Caki2 (cell line): ENCODE measurements at regions not wholly inside any gene's neighbourhood (a gene's known extent, or its start where the extent isn't known, plus 50 kb on each side); places are given as distances from the start of the nearest gene placed in this dataset.
"Not testable (repeated sequence)": the region's sequence is repeated elsewhere in the genome, so short reads cannot be mapped to it uniquely, and the experiment has no call there.

ENCODE experiments used
- DNase-seq: peaks from one replicate; pipeline ENCODE4 v3.0.0-alpha.2; 2015; ENCODE audit warnings: low read depth
- in situ Hi-C: cut with HindIII; loops from 2 replicates; pipeline ENCODE4 v1.10.0; 2016; ENCODE audit warnings: low sequenced_read_pairs, low pct_unique_long_range_greater_than_20kb, mixed read lengths

DNA sequence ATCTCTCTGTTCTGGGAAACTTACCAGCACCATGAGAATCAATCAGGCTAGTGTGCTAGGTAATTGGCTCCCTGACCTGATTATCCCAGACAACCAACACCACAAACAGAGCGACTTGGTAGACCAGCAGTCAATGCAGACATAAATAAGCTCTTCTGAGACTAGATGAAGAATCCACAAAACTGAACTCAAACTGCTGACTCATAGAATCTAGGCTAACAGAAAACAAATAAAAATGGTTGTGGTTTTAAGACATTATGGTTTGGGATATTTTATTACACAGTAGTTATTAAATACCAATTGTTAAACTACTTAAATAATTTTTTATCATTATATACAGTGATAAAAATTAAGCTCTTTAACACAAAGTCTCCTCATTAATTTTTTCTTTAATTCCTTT is 535.7 kb downstream of the COL11A1 start:
- in situ Hi-C loops = no loop called here
- DNase-seq = no peak

DNA sequence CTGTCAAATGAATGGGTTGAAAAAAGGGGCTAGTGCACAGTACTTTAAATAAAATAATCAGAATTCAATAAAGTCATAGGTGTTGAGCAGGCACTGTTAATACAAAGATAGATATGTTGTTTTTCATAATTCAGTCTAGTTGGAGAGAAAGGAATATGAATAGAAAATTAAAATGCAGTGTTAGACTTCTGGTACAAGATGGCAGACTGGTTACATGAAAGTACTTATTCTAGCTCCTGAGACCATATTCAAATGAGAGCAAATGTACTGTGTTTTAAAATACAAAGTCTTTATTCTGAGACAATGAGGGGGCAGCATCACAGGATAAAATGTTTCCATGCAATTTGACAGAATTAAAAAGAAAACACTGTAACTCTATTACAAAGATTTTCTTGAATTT is 542.1 kb downstream of the COL11A1 start:
- in situ Hi-C loops = no loop called here
- DNase-seq = no peak

DNA sequence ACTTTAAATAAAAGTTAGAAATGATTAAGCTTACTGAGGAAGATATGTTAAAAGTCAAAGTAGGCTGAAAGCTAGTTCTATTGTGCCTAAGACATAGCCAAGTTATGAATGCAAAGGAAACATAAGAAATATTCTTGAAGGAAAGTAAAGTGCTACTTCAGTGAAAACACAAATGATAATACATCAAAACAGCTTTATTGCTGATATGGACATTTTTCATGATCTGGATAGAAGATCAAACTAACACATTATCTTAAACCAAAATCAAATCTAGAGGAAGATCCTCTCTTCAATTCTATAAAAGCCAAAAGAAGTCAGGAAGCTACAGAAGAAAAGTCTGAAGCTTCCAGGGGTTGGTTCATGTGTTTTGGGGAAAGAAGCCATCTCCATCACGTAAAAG is 545.9 kb downstream of the COL11A1 start:
- in situ Hi-C loops = no loop called here
- no peak for DNase-seq

- in situ Hi-C loops = no loop called here
- DNase-seq = peak; percentile 2
These were observed 554.1 kb upstream of the OLFM3 start for GRCh38 chr1:102550729-102551384.

DNA sequence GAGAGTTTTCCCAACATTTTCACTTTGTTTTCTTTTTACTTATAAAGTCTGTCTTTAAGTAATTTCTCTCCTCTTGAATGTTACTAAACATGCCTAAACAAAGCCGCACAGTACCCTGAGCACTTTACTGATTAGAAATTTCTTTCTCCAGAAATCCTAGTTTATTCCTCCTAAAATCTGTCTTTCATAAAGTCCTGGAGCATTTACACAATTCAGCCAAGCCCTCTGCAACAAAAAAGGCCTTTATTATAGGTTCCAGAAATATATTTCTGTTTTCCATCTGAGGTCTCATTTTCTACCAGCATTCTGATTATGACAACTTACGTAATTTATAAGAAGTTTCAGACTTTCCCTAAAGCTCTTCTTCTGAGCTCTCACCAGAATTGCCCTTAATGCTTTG is 549.5 kb upstream of the OLFM3 start:
- DNase-seq = no peak
- in situ Hi-C loops = no loop called here

GRCh38 chr1:102535829-102536505 is 539.2 kb upstream of the OLFM3 start:
- no peak for DNase-seq
- in situ Hi-C loops = no loop called here

- in situ Hi-C loops = no loop called here
- no peak for DNase-seq
These were observed 534.3 kb upstream of the OLFM3 start for GRCh38 chr1:102531036-102531435.

DNA sequence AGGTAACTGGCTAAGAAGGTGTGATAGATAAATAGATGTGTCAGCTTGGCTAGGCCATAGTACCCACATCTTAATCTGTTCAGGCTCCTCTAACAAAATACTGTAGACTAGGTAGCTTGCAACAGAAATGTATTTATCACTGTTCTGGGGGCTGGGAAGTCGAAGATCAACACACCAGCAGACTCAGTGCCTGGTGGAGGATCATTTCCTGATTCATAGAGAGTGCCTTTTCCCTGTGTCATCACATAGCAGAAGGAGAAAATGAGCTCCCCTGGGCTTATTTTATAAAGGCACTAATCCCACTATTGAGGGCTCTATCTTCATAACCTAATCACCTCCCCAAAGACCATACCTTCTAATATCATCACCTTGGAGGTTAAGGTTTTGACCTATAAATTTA is 532.7 kb upstream of the OLFM3 start:
- DNase-seq = no peak

DNA sequence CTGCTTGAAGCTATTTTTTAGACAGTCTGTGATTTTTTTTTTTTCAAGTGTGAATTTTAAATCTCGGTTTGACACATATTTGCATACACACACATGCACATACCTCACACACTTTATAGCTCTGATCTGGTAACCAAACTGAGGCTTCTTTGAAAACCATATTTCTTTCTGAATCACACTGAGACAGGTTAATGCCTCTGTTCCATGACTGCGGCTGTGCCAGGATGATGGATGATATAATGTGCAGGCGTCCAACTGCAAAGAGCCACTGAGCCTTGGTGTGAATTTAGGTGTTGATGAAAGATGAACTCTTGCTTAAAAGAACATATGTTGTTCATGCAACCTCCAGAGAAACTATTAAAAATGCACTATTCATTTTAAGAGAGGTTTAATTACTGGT is 504.0 kb upstream of the OLFM3 start:
- in situ Hi-C loops = no loop called here
- DNase-seq = no peak

More for the DNA sequence above, 532.7 kb upstream of the OLFM3 start:
- in situ Hi-C loops = no loop called here

GRCh38 chr1:102498929-102499328 is 502.2 kb upstream of the OLFM3 start:
- in situ Hi-C loops = no loop called here
- DNase-seq = no peak

DNA sequence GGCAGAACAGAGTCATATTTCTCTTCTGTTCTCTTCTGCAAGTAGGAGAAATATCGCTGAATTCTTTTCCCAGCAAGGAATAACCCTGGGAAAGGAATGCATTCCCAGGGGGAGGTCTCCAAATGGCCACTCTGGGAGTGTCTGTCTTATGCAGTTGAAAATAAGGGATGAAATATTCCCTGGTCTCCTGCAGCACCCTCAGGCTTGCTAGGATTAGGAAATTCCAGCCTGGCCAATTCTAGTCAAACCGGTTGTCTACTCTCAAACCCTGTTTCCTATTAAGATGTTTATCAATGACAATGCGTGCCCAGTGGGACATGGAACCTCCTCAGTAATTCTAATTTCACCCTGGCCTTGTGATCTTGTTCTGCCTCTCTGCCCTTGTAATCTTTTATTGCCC is 501.1 kb upstream of the OLFM3 start:
- in situ Hi-C loops = not testable (repeated sequence)
- peak; percentile 9 for DNase-seq

DNA sequence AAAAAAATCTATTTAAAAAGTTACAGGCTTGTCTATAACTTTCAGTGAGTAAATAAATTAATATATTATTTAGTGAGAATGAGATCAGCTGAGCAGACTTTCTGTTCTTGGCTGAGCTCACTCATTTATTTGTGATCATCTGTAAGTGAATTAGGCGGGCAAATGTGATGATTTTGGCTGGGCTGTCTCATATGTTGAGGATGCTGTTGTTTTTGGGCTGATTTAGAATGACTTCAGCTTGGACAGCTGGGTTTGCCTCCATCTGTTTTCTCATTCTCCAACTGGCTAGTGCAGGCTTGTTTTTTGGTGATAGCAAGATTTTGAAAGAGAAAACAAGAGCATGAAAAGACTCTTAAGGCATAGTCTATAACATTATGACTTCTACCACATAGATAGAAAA is 475.8 kb upstream of the OLFM3 start:
- in situ Hi-C loops = no loop called here
- no peak for DNase-seq

GRCh38 chr1:102470767-102471166 is 474.0 kb upstream of the OLFM3 start:
- DNase-seq = no peak
- in situ Hi-C loops = no loop called here

- in situ Hi-C loops = no loop called here
- DNase-seq = no peak
These were observed 469.8 kb upstream of the OLFM3 start for GRCh38 chr1:102466487-102466886.

DNA sequence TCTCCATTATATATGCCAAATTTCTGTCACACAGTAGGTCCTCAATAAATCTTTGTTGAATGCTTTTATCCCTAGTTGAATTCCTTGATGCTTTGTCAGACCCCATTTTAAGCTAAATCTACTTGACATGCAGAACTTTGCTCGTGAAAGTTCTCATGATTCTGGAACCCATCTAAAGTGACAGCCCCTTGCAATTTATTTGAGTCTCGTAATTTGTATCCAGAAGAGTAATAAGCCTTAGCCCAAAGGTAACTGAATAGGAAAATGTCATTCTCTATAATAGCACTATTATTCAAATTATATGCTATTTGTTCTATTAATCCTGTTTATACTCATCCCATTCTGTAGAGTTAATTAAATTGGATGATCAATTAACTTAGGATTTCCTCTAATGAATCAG is 466.6 kb upstream of the OLFM3 start:
- in situ Hi-C loops = no loop called here
- no peak for DNase-seq

GRCh38 chr1:102442317-102442716 is 445.6 kb upstream of the OLFM3 start:
- DNase-seq, in situ Hi-C loops: not testable (repeated sequence)

DNA sequence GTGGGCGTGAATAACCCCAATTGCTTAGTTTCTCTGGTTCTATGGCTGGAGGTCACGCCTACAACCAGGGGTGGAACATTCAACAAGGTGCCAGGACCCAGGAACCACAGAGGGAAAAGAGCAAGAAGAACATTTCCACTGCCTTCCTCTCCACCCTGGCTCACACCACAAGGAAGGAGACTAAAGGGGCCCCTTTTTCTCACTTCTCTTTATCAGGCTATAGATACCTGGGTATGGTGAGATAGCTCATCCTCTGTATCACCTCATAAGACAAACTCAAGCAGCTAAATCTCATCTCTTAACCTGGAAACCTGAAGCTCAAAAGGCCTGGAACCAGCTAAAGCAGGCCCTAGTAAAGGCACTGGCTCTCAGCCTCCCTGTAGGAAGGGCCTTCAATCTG is 438.8 kb upstream of the OLFM3 start:
- in situ Hi-C loops = no loop called here
- no peak for DNase-seq

- in situ Hi-C loops = no loop called here
- DNase-seq = peak; percentile 1
These were observed 437.7 kb upstream of the OLFM3 start for GRCh38 chr1:102434421-102434820.

DNA sequence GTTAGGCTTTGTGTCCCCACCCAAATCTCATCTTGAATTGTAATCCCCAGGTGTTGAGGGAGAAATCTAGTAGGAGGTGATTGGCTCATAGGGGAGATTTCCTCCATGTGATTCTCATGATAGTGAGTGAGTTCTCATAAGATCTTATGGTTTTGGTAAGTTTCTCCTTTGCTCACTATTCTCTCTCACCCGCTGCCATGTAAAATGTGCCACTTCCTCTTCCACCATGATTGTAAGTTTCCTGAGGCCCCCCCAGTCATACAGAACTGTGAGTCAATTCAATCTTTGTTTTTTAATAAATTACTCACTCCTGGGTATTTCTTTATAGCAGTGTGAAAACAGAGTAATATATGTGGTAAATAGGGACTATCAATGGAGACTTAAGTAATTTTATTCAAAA is 434.5 kb upstream of the OLFM3 start:
- no peak for DNase-seq
- in situ Hi-C loops = no loop called here

DNA sequence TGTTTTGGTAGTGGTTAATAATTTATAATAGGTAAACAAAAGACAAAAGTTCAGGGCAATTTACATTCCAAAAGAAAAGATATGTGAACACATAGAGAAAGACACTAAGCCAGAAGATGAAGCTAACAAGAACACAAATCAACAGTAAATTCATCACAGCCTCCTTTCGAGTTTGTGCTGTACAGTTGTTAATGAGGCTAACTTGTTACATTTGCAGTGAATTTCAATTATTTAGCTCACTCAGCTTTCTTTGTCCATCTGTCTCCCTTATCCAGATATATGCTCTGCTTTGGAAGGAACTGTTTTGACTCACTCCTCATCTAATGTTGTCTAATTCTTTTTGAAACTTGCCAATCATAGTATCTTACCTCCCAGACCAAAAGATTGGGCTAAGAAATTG is 423.3 kb upstream of the OLFM3 start:
- in situ Hi-C loops = no loop called here
- no peak for DNase-seq
